HS-27A (cell line): ENCODE measurements at regions not wholly inside any gene's neighbourhood (a gene's known extent, or its start where the extent isn't known, plus 50 kb on each side); places are given as distances from the start of the nearest gene placed in this dataset.

ENCODE experiments used
- DNase-seq: peaks from one replicate; pipeline ENCODE4 v3.0.0-alpha.2; 2012; ENCODE audit warnings: low read depth, missing footprints

- no peak for DNase-seq
Measured at GRCh38 chr1:59244891-59245290, 52.0 kb upstream of the FGGY start.
